Uterus (tissue), 3 donors: ENCODE measurements at regions not wholly inside any gene's neighbourhood (a gene's known extent, or its start where the extent isn't known, plus 50 kb on each side); places are given as distances from the start of the nearest gene placed in this dataset.

Experiments
- DNase-seq, 2 donors: peaks; one replicate each; pipeline ENCODE4 v3.0.0-alpha.2; 2019 to 2020
- H3K27ac ChIP-seq, 2 donors: fragments of 200-600 bp; sonication (generic); 1 replicate in 1 of 2; 2 replicates in 1 of 2; pipeline ENCODE4 v1.5.1; 2016 to 2018
- H3K27me3 ChIP-seq, 2 donors: fragments of 200-600 bp; sonication (generic); one replicate each; pipeline ENCODE4 v1.5.1; 2018 to 2019; ENCODE audit warnings: control low read depth in 1 of 2
- H3K36me3 ChIP-seq, 2 donors: fragments of 200-600 bp; sonication (generic); one replicate each; pipeline ENCODE4 v1.5.1; 2019; ENCODE audit warnings: control low read depth in 1 of 2
- H3K4me1 ChIP-seq, 2 donors: fragments of 200-600 bp; sonication (generic); one replicate each; pipeline ENCODE4 v1.5.1; 2018 to 2019; ENCODE audit warnings: control low read depth in 1 of 2
- H3K4me3 ChIP-seq, 2 donors: fragments of 200-600 bp; sonication (generic); 1 replicate in 1 of 2; 2 replicates in 1 of 2; pipeline ENCODE4 v1.5.1; 2018 to 2019; ENCODE audit warnings: mild to moderate bottlenecking in 1 of 2
- H3K9me3 ChIP-seq, 2 donors: fragments of 200-600 bp; sonication (generic); one replicate each; pipeline ENCODE4 v1.5.1; 2019; ENCODE audit warnings: control low read depth in 1 of 2
- POLR2A ChIP-seq, 2 donors: fragments of 450-650 bp; IDR thresholded peaks; one replicate each; pipeline ENCODE4 v1.6.1; 2016; ENCODE audit warnings: antibody characterized with exemption in 2 of 2, mild to moderate bottlenecking in 1 of 2, moderate library complexity in 1 of 2
- intact Hi-C: fragments of 100-400 bp; cut with DNase I; formaldehyde crosslinking; loops from one replicate; pipeline ENCODE4 v1.15.1; 2023; ENCODE audit warnings: low total_unique reads
- TF ChIP-seq, protein P1 (sequence below), 4 experiments: fragments of 200-600 bp in 2 of 4; fragments of 450-650 bp in 2 of 4; sonication (generic) in 2 of 4; IDR thresholded peaks; one replicate each; pipeline ENCODE4 v1.5.1; 2016 to 2019; ENCODE audit warnings: antibody characterized with exemption in 4 of 4, mild to moderate bottlenecking in 2 of 4, moderate library complexity in 1 of 4
- donor health status: DM: yes; HTN: yes; CAD: no.

DNA sequence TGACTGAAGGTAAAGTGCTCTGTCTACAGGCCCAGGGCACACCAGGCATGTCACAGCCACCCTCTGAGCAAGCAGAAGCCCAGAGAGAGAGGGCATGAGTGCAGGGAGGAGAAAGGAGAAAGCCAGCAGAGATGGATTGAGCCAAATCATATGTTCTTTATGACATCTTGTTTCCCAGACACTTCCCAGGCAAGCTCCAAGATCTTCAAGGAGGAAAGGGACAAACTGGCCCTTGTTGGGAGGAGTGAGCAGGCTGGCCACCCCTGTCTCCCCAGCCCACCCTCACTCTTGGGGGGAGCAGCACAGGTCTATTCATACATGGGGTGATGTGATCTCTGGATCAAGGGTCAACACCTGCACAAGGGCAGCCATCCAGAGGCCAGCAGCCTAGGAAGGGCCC, 298.8 kb downstream of the UQCRFS1 start:
- no peak overlapping the region for H3K4me3 ChIP-seq
- H3K27me3 ChIP-seq = no peaks in the 10 kb centered on the region
- H3K36me3 ChIP-seq = no peaks in the 10 kb centered on the region
- DNase-seq = no peak
- no peaks in the 10 kb centered on the region for H3K9me3 ChIP-seq
- intact Hi-C loops = no loop called here
- TF ChIP-seq, protein P1, sequence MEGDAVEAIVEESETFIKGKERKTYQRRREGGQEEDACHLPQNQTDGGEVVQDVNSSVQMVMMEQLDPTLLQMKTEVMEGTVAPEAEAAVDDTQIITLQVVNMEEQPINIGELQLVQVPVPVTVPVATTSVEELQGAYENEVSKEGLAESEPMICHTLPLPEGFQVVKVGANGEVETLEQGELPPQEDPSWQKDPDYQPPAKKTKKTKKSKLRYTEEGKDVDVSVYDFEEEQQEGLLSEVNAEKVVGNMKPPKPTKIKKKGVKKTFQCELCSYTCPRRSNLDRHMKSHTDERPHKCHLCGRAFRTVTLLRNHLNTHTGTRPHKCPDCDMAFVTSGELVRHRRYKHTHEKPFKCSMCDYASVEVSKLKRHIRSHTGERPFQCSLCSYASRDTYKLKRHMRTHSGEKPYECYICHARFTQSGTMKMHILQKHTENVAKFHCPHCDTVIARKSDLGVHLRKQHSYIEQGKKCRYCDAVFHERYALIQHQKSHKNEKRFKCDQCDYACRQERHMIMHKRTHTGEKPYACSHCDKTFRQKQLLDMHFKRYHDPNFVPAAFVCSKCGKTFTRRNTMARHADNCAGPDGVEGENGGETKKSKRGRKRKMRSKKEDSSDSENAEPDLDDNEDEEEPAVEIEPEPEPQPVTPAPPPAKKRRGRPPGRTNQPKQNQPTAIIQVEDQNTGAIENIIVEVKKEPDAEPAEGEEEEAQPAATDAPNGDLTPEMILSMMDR (IDR thresholded peaks at IDR 0.05) = no peak
- no peak for TF ChIP-seq POLR2A (IDR thresholded peaks at IDR 0.05)
- H3K27ac ChIP-seq = no peak overlapping the region
- H3K4me1 ChIP-seq = no peaks in the 10 kb centered on the region

DNA sequence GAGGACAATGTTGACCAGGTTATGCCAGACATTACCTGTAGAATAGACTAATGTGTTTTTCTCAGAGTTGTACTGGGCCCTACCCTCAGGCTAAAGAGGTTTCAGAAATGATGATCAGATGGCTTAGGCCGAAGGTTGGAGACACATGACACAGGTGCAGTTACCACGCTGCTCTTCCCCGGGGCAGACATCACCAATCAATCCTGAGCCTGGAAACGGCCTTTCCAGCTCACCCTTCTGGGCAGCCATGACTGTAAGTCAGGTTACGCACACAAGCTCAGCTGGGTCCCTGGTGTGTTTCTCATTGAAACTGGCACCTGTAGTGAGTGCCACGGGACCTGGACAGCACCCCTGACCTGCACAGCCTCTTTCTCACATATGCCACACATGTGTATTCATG, 299.3 kb downstream of the UQCRFS1 start:
- Histone ChIP-seq H3K4me1 (no peaks in the 10 kb centered on the region), H3K4me3 (no peak overlapping the region), H3K27ac (no peak overlapping the region), H3K27me3 (no peaks in the 10 kb centered on the region), H3K36me3 (no peaks in the 10 kb centered on the region), H3K9me3 (no peaks in the 10 kb centered on the region)
- no peak for DNase-seq
- TF ChIP-seq, protein P1 (IDR thresholded peaks at IDR 0.05) = no peak
- no peak for TF ChIP-seq POLR2A (IDR thresholded peaks at IDR 0.05)
- intact Hi-C loops = no loop called here

- no peaks in the 10 kb centered on the region for H3K27me3 ChIP-seq
- TF ChIP-seq, protein P1 (IDR thresholded peaks at IDR 0.05) = no peak
- no peak for TF ChIP-seq POLR2A (IDR thresholded peaks at IDR 0.05)
- no peak for DNase-seq
Observed at GRCh38 chr19:28908941-28909340, 304.0 kb downstream of the UQCRFS1 start.

GRCh38 chr19:28907534-28907933, 305.4 kb downstream of the UQCRFS1 start:
- no peaks in the 10 kb centered on the region for H3K36me3 ChIP-seq
- no peaks in the 10 kb centered on the region for H3K27me3 ChIP-seq
- no peak overlapping the region for H3K27ac ChIP-seq
- TF ChIP-seq, protein P1 (IDR thresholded peaks at IDR 0.05) = no peak
- no peak for TF ChIP-seq POLR2A (IDR thresholded peaks at IDR 0.05)
- no peak overlapping the region for H3K4me3 ChIP-seq
- DNase-seq = no peak
- H3K4me1 ChIP-seq = no peaks in the 10 kb centered on the region
- intact Hi-C loops = no loop called here
- H3K9me3 ChIP-seq = no peaks in the 10 kb centered on the region

More at GRCh38 chr19:28908941-28909340, 304.0 kb downstream of the UQCRFS1 start:
- no peaks in the 10 kb centered on the region for H3K36me3 ChIP-seq
- no peak overlapping the region for H3K4me3 ChIP-seq
- no peaks in the 10 kb centered on the region for H3K4me1 ChIP-seq
- H3K27ac ChIP-seq = no peak overlapping the region
- no peaks in the 10 kb centered on the region for H3K9me3 ChIP-seq
- intact Hi-C loops = no loop called here

- no peak for DNase-seq
Observed at GRCh38 chr19:28905996-28906395, 307.0 kb downstream of the UQCRFS1 start.

More at GRCh38 chr19:28905996-28906395, 307.0 kb downstream of the UQCRFS1 start:
- intact Hi-C loops = no loop called here
- no peak overlapping the region for H3K4me3 ChIP-seq
- no peaks in the 10 kb centered on the region for H3K36me3 ChIP-seq
- no peaks in the 10 kb centered on the region for H3K9me3 ChIP-seq
- no peak for TF ChIP-seq POLR2A (IDR thresholded peaks at IDR 0.05)
- TF ChIP-seq, protein P1 (IDR thresholded peaks at IDR 0.05) = no peak
- H3K27ac ChIP-seq = no peak overlapping the region
- no peaks in the 10 kb centered on the region for H3K4me1 ChIP-seq
- no peaks in the 10 kb centered on the region for H3K27me3 ChIP-seq
